RWPE2 (cell line): ENCODE measurements at regions not wholly inside any gene's neighbourhood (a gene's known extent, or its start where the extent isn't known, plus 50 kb on each side); places are given as distances from the start of the nearest gene placed in this dataset.

Experiments
- ATAC-seq: fragments of 200-7000 bp; cut with Tn5 transposase; 3 replicates; pipeline ENCODE4 v1.9.1; 2021; ENCODE audit warnings: low read depth
- DNase-seq: peaks from one replicate; pipeline ENCODE4 v3.0.0-alpha.2; 2020; ENCODE audit warnings: low spot score
- H3K27ac ChIP-seq: fragments of 450-650 bp; 2 replicates; pipeline ENCODE4 v1.5.1; 2017; ENCODE audit warnings: mild to moderate bottlenecking; ENCODE audit not compliant: poor library complexity, severe bottlenecking
- H3K27me3 ChIP-seq: fragments of 250-450 bp; sonication (Bioruptor Pico); 2 replicates; pipeline ENCODE4 v1.5.1; 2021; ENCODE audit warnings: mild to moderate bottlenecking, moderate library complexity; ENCODE audit not compliant: insufficient read depth, poor library complexity, severe bottlenecking
- H3K36me3 ChIP-seq: fragments of 250-450 bp; sonication (Bioruptor Pico); 2 replicates; pipeline ENCODE4 v1.5.1; 2020; ENCODE audit warnings: low read depth, mild to moderate bottlenecking, moderate library complexity
- H3K4me1 ChIP-seq: fragments of 250-450 bp; sonication (Bioruptor Pico); 2 replicates; pipeline ENCODE4 v1.5.1; 2021; ENCODE audit warnings: mild to moderate bottlenecking, moderate library complexity; ENCODE audit not compliant: insufficient read depth, poor library complexity, severe bottlenecking
- H3K4me3 ChIP-seq: fragments of 250-450 bp; sonication (Bioruptor Pico); 2 replicates; pipeline ENCODE4 v1.5.1; 2021; ENCODE audit warnings: mild to moderate bottlenecking, moderate library complexity; ENCODE audit not compliant: severe bottlenecking
- H3K9me3 ChIP-seq: fragments of 250-450 bp; sonication (Bioruptor Pico); 2 replicates; pipeline ENCODE4 v1.5.1; 2021; ENCODE audit warnings: mild to moderate bottlenecking, moderate library complexity; ENCODE audit not compliant: severe bottlenecking
- TF ChIP-seq, protein P1 (sequence below): fragments of 450-650 bp; IDR thresholded peaks from one replicate; pipeline ENCODE4 v1.5.1; 2017; ENCODE audit warnings: mild to moderate bottlenecking, moderate library complexity; ENCODE audit not compliant: poor library complexity, severe bottlenecking

DNA sequence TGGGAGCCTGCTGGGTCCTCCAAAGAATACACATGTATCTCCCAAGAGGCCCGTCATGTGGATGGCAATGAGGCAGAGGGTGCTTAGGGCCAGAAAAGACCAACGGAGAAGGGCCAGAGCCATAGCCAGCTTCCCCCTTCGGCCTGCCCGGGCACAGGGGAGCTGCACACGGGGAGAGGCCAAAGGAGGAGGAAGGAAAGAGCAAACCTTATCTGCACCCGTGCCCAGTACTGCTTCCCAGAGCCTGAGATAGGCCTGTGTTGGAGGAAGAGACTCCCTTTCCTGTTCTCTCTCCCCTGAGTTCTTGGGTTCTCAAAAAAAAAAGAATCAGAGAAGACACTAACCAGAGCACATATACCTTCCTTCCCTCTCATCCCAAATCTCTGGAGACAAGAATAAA, 250.3 kb downstream of the ANAPC1 start:
- ATAC-seq (no peak), DNase-seq (no peak)
- no peaks in the 10 kb centered on the region for H3K4me1 ChIP-seq
- H3K27me3 ChIP-seq: no peaks in the 10 kb centered on the region
- TF ChIP-seq, protein P1, sequence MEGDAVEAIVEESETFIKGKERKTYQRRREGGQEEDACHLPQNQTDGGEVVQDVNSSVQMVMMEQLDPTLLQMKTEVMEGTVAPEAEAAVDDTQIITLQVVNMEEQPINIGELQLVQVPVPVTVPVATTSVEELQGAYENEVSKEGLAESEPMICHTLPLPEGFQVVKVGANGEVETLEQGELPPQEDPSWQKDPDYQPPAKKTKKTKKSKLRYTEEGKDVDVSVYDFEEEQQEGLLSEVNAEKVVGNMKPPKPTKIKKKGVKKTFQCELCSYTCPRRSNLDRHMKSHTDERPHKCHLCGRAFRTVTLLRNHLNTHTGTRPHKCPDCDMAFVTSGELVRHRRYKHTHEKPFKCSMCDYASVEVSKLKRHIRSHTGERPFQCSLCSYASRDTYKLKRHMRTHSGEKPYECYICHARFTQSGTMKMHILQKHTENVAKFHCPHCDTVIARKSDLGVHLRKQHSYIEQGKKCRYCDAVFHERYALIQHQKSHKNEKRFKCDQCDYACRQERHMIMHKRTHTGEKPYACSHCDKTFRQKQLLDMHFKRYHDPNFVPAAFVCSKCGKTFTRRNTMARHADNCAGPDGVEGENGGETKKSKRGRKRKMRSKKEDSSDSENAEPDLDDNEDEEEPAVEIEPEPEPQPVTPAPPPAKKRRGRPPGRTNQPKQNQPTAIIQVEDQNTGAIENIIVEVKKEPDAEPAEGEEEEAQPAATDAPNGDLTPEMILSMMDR: no peak
- no peaks in the 10 kb centered on the region for H3K36me3 ChIP-seq
- no peak overlapping the region for H3K27ac ChIP-seq
- H3K9me3 ChIP-seq: no peaks in the 10 kb centered on the region
- H3K4me3 ChIP-seq: no peak overlapping the region

DNA sequence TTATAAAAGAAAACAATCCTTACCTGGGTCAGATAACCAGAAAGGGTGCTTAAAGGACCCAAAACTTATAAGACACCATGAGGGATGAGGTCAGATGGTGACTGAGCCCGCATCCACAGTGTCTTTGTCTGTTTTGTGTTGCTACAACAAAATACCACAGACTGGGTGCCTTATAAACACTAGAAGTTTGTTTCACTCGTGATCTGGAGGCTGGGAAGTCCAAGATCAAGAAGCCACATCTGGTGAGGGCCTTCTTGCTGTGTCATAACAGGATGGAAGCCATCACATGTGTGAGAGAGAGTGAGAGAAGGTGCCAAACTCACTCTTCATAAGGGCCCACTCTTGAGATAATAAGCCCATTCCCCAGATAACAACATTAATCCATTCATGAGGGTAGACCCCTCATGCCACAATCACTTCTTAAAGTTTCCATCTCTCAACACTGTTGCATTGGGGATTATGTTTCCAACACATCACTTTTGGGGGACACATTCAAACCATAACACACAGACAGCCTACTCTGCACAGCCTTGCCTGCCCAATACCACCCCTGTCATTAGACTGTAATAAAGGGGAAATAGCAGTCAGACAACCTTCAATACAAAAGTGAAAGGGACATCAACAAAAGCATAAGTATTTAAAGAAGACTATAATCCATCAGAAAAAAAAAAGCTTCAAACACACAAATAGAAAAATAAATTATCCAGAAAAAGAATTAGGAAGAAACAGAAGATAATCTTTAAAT, 249.8 kb downstream of the ANAPC1 start:
- ATAC-seq: no peak
- TF ChIP-seq, protein P1: no peak

DNA sequence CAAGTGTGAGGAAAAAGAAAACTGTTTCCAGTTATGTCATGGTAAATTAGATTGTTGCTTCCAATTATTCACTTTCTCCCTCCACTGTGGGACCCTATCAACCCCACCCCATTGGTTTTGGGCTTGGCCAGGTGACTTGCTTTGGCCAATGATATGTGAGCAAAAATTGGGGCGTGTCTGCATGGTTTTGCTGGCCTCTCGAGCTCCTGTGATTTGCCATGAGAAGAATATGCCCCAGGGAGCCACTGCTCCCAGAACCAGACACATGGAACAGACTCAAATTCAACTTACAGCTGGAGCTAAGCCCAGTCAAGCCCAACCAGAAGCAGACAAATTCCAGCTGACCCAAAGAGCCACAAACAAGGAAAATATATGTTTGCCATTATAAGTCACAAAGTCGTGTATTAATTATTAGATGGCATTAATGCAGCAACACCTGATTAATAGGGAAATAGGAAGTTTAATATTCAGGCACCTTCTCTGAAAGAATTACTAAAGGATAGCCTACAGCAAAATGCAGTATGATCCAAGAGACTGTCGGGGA, 248.9 kb downstream of the ANAPC1 start:
- no peak for ATAC-seq
- H3K4me1 ChIP-seq: peaks cover 2% of the 10 kb centered on the region
- DNase-seq: no peak
- no peaks in the 10 kb centered on the region for H3K9me3 ChIP-seq
- no peaks in the 10 kb centered on the region for H3K27me3 ChIP-seq
- no peak overlapping the region for H3K27ac ChIP-seq
- no peaks in the 10 kb centered on the region for H3K36me3 ChIP-seq
- TF ChIP-seq, protein P1: no peak
- H3K4me3 ChIP-seq: no peak overlapping the region

More for the DNA sequence above, 249.8 kb downstream of the ANAPC1 start:
- no peak for DNase-seq
- Histone ChIP-seq H3K27ac (no peak overlapping the region), H3K4me1 (no peaks in the 10 kb centered on the region), H3K4me3 (no peak overlapping the region), H3K36me3 (no peaks in the 10 kb centered on the region), H3K9me3 (no peaks in the 10 kb centered on the region), H3K27me3 (no peaks in the 10 kb centered on the region)

DNA sequence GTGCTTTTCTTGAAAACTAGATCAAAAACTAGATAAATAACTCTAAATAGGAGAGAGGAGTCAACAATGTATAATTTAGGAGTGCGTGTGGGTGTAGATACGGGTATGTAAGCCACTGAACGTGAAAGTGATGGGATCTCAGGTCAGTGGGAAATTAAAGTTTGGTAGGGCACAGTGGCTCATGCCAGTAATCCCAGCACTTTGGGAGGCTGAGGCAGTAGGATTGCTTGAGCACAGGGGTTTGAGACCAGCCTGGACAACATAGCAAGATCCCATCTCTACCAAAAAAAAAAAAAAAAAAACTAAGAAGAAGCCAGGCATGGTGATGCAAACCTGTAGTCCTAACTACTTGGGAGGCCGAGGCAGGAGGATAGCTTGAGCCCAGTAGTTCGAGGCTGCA, 247.1 kb downstream of the ANAPC1 start:
- Histone ChIP-seq H3K4me3 (no peak overlapping the region), H3K27me3 (no peaks in the 10 kb centered on the region), H3K4me1 (peaks cover 12% of the 10 kb centered on the region), H3K9me3 (no peaks in the 10 kb centered on the region), H3K36me3 (no peaks in the 10 kb centered on the region), H3K27ac (no peak overlapping the region)
- ATAC-seq: no peak
- no peak for DNase-seq
- TF ChIP-seq, protein P1: no peak

DNA sequence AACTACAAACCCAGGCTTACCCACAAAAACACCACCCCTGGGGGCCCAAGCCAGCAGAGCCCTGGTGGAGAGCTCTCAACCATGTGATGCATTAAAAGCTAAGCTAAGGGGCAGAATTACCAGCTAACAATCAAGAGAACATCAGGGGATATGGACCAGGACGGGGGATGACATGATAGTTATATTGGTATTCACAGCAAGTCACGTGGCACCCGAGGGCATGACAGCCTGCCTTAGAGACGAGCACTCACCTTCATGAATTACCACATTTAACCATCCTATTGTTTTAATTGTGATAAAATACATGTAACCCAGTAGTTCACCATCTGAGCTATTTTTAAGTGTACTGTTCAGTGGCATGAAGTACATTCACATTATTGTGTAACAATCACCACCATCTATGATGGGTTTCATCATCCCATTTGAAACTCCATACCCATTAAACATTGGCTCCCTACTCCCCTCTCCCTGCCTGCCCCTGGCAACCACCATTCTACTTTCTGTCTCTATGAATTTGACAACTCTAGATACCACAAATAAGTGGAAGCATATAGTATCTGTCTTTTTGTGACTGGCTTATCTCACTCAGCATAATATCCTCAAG, 245.6 kb downstream of the ANAPC1 start:
- TF ChIP-seq, protein P1: no peak
- Histone ChIP-seq H3K4me1 (peaks cover 12% of the 10 kb centered on the region), H3K27me3 (no peaks in the 10 kb centered on the region), H3K27ac (no peak overlapping the region), H3K9me3 (no peaks in the 10 kb centered on the region), H3K36me3 (no peaks in the 10 kb centered on the region), H3K4me3 (no peak overlapping the region)
- ATAC-seq (no peak), DNase-seq (no peak)
